NCI-H510A treated with DMSO at 0.1 percent for 48 hours (cell line): ENCODE measurements at regions not wholly inside any gene's neighbourhood (a gene's known extent, or its start where the extent isn't known, plus 50 kb on each side); places are given as distances from the start of the nearest gene placed in this dataset.
"Not testable (repeated sequence)": the region's sequence is repeated elsewhere in the genome, so short reads cannot be mapped to it uniquely, and the experiment has no call there.

Source experiments
- DNase-seq: peaks from one replicate; lab custom pipeline; 2025; lab: John Stamatoyannopoulos, UW

DNA sequence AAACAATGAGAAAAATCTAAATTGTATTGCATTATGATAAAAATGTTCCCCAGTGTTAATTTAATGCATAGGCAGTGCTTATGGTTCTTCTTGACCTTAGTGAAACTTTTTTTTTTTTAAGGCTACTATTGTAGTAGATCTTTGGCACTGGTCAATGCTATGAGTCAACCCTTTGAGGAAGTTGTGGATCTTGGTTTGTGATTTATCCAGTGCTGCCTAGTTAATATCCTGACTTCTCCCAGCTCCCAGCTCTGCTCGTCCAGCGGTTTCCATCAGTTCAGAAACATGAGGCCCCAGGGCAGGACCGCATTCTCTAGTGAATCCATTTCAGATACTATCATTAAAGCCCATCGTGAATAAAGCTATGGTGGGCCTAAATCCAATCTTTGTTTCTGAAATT is 364.5 kb upstream of the JARID2 start:
- no peak for DNase-seq

DNA sequence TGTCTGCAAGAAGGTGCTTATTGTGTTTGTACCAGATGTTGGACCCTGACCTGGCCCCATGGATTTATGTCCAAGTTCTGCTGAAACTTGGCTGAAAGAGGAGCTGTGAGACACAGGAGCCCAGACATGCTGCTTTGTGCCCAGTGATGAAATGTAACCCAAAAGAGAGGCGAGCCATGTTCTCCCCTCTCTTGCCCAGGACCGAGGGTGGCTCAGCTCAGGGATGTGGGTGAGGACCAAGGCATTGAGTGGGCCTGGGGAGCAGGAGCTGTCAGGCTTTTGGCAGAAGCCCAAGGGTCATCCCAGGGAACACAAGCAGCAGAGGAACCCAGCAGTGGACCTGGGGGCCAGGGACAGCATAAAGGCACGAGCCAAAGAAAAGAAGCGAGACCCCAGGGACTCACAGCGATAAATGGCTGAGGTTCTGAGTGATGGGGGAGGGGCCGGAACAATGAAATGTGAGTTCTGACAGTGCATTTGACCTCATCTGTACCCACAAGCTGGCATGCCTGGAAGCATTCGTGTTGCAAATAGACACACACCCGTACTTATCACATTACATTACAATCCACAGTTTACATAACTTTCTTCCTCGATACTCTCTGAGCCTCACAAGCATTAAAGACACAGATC is 363.4 kb upstream of the JARID2 start:
- no peak for DNase-seq

DNA sequence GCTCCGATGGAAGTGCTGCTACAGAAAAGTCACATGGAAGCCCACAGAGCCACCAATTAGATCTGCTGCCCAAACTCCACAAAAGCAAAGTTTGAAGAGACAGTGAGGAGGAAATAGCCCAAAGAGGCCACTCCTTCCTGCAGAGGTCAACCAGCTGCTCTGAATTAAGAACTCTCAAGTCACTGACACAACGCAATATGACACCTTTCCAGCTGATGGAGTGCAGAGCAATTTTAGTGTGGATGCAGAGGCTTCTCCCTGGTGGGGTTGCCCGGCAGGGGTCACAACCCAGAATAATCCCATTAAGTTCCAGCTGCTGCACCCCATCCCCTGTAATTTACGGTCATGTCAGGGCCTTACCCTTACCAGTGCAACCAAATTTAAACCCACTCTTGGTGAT is 361.9 kb upstream of the JARID2 start:
- DNase-seq: peak; percentile 19

DNA sequence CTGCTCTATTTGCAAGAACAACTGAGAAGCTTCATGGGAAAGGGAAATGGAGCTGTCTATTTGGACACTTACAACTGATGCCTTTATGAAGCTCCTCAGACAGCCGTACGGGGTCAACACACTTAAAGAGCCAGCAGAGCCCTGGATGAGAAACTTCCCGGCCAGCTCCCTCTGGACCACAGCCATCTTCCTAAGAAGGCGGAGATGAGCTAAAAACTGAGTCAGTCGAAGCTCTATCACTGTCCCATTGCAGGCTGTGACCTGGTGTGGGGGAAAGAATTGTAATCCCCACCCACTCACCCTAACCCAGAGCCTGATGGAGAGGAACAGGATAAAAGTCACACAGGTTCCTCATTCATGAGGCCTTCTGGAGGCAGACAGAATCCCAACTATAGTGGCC is 360.4 kb upstream of the JARID2 start:
- no peak for DNase-seq

DNA sequence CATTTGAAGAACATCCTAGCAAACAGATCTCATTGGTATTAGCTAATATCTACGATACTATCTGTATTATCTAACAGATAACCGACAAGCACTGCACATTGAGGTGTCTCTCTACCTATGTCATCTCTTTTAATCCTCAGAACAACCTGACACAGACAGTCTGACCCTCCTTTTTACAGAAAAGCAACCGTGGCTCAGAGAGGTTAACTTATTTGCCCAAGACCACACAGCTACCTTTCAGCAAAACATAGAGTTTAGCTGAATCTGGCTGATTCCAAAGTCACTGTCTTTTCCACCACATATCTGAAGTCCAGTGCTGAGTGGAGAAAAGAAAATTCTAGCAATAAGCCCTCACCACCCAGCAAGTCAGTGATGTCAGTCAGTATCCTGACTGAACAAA is 358.7 kb upstream of the JARID2 start:
- no peak for DNase-seq

DNA sequence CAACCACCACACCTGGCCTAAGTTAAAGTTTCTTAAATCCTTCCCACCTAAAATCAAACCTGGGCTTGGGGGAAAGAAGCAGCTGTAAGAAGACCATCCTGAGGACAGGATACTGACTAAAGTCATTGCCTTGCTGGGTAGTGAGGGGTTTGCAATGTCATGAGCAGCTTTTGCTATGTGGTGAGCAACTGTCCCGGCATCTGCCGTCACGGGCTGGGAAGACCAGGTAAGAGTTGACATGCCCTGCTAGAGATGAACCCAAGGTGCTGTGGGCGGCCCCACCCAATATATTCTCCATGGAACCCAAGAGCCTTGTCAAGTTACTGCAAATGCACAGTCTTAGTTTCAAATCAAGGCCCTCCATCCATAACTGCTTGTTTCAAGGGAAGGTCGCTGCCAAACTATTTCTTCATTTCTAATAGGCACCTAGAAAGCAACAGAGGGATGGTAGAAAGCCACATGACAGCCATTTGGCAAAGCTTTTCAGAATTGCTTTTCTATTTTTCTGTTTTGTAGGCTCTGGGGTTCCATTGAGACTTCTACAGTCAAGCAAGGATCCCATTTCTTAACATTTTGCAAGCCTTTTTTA is 357.8 kb upstream of the JARID2 start:
- no peak for DNase-seq

DNA sequence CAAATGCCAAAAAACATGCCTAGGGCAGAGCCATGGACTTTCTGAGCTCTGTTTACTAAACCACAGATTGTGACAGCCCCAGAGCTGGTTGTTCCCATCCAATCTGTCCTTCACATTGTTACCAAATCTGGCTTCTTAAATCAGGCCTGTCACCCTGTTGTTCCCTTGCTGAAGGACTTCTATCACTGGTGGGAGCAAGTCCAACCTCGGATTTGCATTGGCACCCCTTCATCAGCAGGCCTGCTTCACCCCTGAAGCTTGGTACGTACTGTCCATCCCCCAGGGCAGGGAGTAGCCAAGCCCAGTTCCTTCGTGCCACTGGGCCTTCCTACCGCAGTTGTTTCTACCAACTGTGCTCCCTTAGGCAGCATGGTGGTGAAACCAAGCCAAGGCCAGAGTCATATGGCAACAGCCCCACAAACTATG is 357.3 kb upstream of the JARID2 start:
- no peak for DNase-seq

DNA sequence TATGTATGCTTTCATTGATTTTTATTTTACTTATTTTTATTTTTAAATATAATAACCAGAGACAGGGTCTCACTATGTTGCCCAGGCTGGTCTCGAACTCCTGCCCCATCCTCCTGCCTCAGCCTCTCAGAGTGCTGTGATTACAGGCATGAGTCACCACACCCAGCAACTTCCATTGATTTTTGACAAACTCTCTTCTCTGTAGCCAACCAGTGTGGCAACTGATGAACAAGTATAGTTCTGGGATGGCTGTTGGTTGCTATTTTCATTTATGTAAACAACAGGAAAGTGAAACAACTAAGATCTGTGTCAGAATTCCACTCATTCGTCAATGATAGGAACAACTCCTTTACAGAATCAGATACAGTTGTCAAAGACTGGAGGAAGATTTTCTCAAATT is 356.7 kb upstream of the JARID2 start:
- DNase-seq: no peak

DNA sequence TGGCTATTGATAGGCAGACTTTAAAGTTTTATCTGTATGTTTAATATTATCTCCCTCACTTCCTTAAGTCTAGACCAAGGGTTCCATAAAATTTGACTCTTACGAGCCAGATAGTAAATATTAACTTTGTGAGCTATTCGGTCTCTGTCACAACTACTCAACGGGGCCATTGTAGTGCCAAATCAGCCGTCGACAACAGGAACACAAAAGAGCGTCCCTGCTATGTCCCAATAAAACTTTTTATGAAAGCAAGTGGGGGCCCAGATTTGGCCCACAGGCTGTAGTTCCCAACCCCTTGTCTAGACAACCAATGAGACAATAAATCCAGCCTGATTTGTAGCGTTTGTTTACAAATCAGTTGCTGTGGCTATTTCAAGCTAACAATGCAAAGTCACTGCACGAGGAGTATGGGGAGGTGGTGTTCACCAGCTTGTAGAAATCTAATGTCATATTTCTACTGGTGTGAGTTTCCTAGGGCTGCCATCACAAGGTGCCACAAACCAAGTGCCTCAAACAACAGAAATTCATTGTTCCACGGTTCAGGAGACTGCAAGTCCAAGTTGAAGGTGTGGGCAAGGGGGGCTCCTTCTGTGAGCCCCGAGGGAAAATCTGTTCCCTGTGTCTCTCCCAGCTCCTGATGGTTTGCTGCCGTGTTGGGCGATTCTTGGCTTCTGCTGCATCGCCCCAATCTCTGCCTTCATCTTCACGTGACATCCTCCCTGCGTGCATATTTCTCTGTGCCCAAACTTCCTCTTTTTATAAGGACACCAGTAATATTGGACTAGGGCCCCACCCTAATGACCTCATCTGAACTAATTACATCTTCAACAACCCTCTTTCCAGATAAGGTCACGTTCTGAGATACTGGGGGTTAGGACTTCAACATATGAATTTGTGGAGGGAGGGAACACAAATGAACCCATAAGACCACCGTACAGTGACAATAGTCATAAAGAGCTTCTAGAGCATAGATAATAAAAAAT is 356.0 kb upstream of the JARID2 start:
- DNase-seq: no peak

DNA sequence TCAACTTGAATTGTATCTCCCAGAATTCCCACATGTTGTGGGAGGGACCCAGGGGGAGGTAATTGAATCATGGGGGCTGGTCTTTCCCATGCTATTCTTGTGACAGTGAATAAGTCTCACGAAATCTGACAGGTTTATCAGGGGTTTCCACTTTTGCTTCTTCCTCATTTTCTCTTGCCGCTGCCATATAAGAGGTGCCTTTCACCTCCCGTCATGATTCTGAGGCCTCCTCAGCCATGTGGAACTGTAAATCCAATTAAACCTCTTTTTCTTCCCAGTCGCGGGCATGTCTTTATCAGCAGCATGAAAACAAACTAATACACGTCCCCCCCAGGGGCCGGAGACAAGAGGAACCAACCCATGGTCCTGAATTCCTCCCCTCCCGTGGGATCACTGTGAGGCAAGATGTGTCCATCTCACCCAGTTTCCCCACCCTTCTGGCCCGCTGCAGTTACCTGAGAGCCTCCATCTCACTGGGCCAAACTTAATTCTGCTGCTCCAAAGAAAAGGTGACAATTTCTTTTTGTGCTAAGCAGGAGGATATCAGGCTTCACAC is 354.0 kb upstream of the JARID2 start:
- not testable (repeated sequence) for DNase-seq

DNA sequence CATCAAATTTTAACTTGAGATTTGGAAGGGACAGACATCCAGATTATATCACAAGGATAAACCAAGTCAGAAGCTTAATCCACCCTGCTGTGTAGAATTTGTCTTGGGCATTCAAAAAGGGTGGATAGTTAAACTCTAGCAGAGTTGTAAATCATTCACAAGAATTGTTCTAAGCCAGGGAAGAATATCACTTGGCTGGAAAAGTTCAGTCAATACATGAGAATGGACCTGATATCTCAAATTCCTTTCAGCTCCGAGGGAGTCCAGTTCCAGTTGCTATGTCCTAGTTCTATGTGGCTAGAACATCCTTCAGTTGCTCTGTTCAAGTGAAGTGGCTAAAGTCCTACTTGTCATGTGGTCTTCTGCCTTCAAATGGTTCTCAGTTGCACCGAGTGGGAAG is 351.8 kb upstream of the JARID2 start:
- no peak for DNase-seq

DNA sequence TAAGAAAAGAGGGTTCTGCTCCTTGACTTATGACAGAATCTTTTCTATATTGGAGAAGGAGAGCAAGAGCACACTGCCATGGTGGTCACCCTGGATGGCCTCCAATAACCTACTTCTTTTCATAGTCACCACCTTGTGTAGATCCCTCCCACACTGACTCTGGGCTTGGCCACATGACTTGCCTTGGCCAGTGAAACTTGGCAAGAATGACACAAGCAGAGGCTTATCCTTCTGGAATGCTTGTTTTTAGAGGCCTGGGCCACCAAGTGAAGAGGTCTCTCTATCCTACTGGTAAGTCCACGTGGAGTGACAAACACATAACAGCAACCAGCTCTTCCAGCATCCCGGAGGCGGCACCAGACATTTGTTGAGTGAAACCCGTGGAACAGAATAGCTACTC is 349.4 kb upstream of the JARID2 start:
- DNase-seq: no peak

DNA sequence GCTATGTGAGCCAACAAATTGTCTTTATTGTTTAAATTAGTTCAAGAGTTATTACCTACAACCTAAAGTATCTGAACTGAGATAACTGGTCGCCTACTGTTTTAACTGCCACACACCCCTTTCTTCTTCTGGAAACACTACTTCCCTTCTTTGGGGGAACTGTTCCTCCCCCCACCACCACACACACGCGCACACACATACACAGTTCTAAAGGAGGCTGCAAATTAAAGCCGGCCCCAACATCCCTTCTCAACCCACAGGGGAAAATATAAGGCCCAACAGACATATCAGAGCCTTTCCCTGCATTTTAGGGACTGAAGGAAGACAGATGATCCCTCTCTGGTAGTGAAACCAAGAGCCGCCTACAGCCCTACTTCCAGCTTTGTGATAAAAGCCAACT is 348.0 kb upstream of the JARID2 start:
- DNase-seq: no peak

DNA sequence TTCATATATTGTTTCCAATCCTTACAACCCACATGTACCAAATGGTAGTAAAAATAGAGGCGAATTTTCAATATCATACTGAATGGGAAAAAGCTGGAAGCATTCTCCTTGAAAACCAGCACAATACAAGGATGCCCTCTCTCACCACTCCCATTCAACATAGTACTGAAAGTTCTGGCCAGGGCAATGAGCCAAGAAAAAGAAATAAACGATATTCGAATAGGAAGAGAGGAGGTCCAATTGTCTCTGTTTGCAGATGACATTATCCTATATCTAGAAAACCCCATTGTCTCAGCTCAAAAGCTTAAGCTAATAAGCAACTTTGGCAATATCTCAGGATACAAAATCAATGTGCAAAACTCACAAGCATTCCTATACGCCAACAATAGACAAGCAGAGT is 346.4 kb upstream of the JARID2 start:
- not testable (repeated sequence) for DNase-seq

DNA sequence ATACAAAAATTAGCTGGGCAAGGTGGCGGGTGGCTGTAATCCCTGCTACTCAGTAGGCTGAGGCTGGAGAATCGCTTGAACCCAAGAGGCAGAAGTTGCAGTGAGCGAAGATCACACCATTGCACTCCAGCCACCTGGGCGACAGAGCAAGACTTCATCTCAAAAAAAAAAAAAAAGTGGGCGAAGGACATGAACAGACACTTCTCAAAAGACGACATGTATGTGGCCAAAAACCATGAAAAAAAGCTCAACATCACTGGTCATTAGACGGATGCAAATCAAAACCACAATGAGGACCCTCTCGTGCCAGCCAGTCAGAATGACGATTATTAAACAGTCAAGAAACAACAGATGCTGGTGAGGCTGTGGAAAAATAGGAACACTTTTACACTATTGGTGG is 344.9 kb upstream of the JARID2 start:
- no peak for DNase-seq

DNA sequence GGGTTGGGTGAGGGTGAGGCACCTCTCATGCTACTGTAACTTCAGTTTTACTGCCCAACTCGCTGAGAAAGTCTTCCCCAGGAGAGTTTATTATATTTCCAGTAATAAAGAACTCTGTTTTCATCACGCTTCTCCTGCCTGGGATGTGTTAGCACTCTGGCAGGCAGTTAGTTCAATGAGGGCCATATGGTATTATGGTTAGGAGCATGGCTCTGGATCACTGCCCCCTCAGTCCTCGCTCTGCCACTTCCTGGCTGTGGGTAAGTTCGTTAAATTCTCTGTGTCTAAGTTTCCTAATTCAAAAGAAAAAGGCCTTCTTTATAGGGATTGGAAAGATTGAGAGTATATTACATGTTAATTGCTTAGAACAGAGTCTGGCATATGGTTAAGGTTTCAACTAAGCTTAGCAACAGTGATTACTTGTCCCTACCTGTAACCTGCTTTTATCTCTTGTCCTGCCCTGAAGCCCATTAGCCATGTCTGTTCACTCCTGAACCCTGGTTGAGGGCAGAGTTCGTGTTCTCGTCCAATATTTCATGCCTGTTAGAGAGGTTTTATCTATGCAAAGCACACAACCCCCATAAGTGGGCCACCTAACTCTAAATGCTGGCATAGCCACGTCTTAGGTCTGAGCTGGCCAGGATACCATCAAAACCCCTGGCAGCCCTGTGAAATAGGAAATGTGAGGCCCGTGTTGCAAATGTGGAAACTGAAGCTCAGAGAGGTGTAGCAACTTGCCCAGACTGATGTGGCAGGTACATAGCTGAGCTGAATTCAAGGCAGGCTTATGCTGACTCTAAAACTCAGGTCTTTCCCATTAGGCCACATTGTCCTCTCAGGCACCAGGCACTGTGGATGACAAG is 342.5 kb upstream of the JARID2 start:
- no peak for DNase-seq

DNA sequence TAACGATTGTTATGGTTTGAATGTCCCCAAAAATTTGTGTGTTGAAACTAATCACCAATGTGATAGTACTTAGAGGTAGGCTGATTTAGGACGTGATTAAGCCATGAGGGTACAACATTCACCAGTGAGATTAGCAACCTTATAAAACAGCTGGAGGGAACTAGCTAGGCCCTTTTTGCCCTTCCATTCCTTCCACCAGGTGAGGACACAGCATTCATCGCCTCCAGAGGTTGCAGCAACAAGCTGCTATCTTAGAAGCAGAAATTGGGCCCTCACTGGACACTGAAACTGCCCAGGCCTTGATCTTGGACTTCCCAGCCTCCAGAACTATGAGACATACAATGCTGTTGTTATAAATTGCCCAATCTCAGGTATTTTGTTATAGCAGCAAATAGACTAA is 340.7 kb upstream of the JARID2 start:
- DNase-seq: no peak

DNA sequence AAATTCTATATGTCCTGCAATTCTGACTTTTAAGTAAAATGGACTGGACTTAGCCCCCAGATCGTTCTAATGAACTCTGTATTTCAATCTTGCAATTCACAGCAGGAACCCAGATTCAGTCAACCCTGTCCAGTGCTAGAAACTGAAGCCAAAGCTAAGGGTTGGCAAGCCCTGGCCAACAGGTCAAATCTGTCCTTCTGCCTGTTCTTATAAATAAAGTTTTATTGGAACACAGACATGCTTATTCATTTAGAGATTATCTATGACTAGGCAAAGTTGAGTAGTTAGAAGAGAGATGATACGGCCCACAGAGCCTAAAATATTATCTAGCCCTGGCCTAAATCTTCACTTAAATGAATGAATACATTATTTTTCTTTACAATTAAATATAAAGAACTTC is 339.2 kb upstream of the JARID2 start:
- DNase-seq: no peak

DNA sequence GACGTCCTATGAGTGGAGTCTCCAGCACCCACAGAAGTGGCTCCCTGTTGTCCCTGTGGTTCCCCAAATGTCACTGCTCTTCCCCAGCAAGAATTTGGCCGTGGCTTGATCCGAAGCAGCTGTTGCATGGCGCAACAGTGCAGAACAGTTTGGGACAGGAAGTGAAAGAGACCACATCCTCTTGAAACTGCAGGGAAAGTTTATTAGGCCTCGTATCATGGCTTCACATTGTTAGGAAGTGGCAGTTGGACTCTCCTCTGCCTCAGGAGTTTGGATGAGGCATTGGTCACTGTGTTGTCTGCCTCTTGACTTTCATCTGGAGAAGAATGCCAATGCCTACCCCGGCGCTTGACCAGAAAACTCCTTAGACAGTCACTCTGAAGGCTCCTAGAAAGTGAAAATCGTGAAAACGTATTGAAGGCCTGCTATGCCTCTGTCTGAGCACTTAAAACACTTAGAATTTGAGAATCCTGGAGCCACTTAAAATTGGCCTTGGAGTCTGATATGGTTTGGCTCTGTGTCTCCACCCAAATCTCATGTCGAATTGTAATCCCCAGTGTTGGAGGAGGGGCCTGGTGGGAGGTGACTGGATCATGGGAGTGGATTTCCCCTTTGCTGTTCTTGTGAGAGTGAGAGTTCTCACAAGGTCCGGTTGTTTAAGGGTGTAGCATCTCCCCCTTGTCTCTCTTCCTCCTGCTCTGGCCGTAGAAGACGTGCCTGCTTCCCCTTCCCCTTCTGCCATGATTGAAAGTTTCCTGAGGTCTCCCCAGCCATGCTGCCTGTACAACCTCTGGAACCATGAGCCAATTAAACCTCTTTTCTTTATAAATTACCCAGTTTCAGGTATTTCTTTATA is 334.9 kb upstream of the JARID2 start:
- no peak for DNase-seq

DNA sequence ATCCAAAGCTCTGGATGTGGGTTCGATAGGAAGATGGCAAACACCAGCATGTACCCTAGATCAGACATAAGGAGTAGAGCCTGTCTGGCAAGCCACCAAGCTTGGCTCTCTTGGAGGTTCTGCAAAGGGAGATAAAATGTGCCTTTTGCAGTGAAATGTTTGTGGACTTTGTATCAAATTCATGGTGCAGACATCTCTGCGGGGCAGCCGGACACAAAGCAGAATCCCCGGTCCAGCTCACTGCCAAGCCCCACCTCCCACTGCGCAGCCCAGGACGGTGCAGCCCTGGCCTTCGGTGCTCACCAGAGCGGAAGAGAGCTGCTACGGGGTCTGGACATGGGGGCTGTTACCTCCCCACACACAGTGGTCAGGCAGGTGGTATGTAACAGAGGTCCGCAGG is 333.6 kb upstream of the JARID2 start:
- no peak for DNase-seq

DNA sequence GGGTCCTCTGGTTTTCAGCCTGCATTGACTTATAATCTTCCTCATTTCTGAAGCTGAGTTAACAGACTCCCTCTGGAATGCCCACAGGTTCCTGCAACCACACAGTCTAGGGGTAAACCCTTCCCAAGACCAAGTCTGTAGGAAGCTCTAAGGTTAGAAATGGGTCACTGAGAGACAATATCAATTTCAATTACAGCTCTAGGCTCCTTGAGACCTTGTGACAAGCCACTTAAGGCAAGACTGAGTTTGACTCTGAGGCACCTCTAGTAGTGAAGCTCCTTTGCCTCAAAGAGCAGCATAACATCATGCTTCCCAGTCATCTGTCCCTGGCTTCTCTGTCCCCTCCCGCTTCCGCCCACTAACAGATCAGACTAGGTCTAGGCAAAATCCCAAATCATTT is 333.2 kb upstream of the JARID2 start:
- DNase-seq: no peak
